ENCODE measurements at regions not wholly inside any gene's neighbourhood (a gene's known extent, or its start where the extent isn't known, plus 50 kb on each side); places are given as distances from the start of the nearest gene placed in this dataset.

GRCh38 chr19:29098863-29099481 lies 114.0 kb downstream of the UQCRFS1 start:
- Histone ChIP-seq H3K36me3 (no peaks in the 10 kb centered on the region), H3K4me1 (no peaks in the 10 kb centered on the region), H3K4me2 (no peak overlapping the region), H3K9me3 (no peaks in the 10 kb centered on the region), H3K9ac (no peak overlapping the region), H3K4me3 (no peak overlapping the region), H3K27ac (no peak overlapping the region), H3K27me3 (no peaks in the 10 kb centered on the region), H4K20me1 (no peaks in the 10 kb centered on the region)
- no peak for TF ChIP-seq Cebpa-rat (IDR thresholded peaks at IDR 0.05)

GRCh38 chr19:29098091-29098490 lies 114.9 kb downstream of the UQCRFS1 start:
- Histone ChIP-seq H3K36me3 (no peaks in the 10 kb centered on the region), H3K4me1 (no peaks in the 10 kb centered on the region), H3K27me3 (no peaks in the 10 kb centered on the region), H3K9me3 (no peaks in the 10 kb centered on the region), H3K27ac (no peak overlapping the region), H4K20me1 (no peaks in the 10 kb centered on the region), H3K4me2 (no peak overlapping the region), H3K9ac (no peak overlapping the region), H3K4me3 (no peak overlapping the region)
- TF ChIP-seq Cebpa-rat (IDR thresholded peaks at IDR 0.05) = no peak

DNA sequence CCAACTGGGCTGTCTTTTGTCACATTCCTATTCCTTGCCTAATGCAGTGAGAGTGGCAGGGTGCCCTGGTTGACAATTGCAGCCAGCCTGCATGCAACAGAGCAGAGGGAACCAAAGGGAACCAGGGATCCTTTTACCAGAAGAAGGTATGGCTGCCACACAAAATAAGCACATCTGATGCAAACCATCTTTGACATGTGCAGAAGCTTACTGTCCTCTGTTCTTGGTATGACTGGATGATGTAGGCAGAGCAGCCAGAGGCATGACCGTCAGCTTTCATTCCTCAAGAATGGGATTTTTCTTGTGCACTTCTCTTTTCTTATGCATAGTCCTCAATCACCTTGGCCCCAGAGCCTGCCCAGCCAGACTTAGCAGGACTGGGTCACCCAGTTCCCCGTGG lies 116.1 kb downstream of the UQCRFS1 start:
- no peak overlapping the region for H3K9ac ChIP-seq
- no peak overlapping the region for H3K4me3 ChIP-seq
- no peak overlapping the region for H3K27ac ChIP-seq
- no peaks in the 10 kb centered on the region for H3K4me1 ChIP-seq
- no peak for TF ChIP-seq Cebpa-rat (IDR thresholded peaks at IDR 0.05)
- H3K4me2 ChIP-seq = no peak overlapping the region
- H4K20me1 ChIP-seq = no peaks in the 10 kb centered on the region
- H3K36me3 ChIP-seq = no peaks in the 10 kb centered on the region
- H3K27me3 ChIP-seq = no peaks in the 10 kb centered on the region
- H3K9me3 ChIP-seq = no peaks in the 10 kb centered on the region

DNA sequence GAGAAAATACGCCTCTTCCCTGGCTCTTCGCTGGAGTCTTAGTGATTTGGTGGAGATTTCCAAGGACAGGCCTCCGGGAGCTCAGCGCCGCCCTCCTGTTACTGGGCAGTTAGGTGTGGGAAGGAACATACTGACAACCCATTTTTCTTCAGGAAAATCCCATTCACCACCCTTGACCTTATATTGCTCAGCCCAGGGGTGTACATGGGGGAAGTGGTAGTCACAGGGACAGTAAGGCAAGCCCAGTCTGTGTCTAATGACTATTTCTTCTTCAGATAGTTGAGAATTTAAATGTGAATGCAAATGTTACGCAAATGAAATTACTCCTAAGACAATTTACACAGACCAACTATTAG lies 119.4 kb downstream of the UQCRFS1 start:
- no peak overlapping the region for H3K9ac ChIP-seq

DNA sequence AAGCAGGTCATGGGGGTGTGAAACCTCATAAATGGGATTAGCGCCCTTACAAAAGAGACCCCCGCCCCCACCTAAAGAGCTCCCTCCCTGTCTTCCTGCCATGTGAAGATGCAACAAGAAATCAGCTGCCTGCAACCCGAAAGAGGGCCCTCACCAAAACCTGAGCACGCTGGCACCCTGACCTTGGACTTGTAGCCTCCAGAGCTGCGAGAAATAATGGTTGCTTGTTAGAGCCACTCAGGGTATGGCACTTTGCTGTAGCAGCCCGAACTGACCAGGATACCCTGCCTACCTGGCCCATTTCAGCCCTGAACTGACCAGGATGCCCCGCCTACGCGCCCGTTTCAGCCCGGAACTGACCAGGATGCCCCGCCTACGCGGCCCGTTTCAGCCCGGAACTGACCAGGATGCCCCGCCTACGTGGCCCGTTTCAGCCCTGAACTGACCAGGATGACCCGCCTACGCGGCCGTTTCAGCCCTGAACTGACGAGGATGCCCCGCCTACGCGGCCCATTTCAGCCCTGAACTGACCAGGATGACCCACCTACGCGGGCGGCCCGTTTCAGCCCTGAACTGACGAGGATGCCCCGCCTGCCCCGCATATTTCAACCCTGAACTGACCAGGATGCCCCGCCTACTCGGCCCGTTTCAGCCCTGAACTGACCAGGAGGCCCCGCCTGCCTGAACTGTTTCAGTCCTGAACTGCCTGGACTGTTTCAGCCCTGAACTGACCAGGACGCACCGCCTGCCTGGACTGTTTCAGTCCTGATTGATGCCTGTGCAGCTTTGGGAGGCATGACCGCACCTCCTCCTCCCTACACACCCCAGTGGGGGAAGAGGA lies 120.0 kb downstream of the UQCRFS1 start:
- Histone ChIP-seq H3K4me3 (no peak overlapping the region), H3K36me3 (no peaks in the 10 kb centered on the region), H3K9me3 (no peaks in the 10 kb centered on the region), H4K20me1 (no peaks in the 10 kb centered on the region), H3K4me1 (no peaks in the 10 kb centered on the region), H3K27me3 (no peaks in the 10 kb centered on the region), H3K9ac (no peak overlapping the region), H3K27ac (no peak overlapping the region), H3K4me2 (no peak overlapping the region)
- no peak for TF ChIP-seq Cebpa-rat (IDR thresholded peaks at IDR 0.05)

More for the DNA sequence above, 119.4 kb downstream of the UQCRFS1 start:
- Histone ChIP-seq H3K27ac (no peak overlapping the region), H3K36me3 (no peaks in the 10 kb centered on the region), H3K4me1 (no peaks in the 10 kb centered on the region), H3K9me3 (no peaks in the 10 kb centered on the region), H4K20me1 (no peaks in the 10 kb centered on the region), H3K4me2 (no peak overlapping the region), H3K27me3 (no peaks in the 10 kb centered on the region), H3K4me3 (no peak overlapping the region)
- no peak for TF ChIP-seq Cebpa-rat (IDR thresholded peaks at IDR 0.05)

GRCh38 chr19:29090783-29091526 lies 122.0 kb downstream of the UQCRFS1 start:
- no peak overlapping the region for H3K27ac ChIP-seq
- no peaks in the 10 kb centered on the region for H3K9me3 ChIP-seq
- H3K4me2 ChIP-seq = no peak overlapping the region
- no peak overlapping the region for H3K4me3 ChIP-seq
- H3K9ac ChIP-seq = no peak overlapping the region
- H3K36me3 ChIP-seq = no peaks in the 10 kb centered on the region
- no peak for TF ChIP-seq Cebpa-rat (IDR thresholded peaks at IDR 0.05)
- H4K20me1 ChIP-seq = no peaks in the 10 kb centered on the region
- no peaks in the 10 kb centered on the region for H3K27me3 ChIP-seq
- H3K4me1 ChIP-seq = no peaks in the 10 kb centered on the region

DNA sequence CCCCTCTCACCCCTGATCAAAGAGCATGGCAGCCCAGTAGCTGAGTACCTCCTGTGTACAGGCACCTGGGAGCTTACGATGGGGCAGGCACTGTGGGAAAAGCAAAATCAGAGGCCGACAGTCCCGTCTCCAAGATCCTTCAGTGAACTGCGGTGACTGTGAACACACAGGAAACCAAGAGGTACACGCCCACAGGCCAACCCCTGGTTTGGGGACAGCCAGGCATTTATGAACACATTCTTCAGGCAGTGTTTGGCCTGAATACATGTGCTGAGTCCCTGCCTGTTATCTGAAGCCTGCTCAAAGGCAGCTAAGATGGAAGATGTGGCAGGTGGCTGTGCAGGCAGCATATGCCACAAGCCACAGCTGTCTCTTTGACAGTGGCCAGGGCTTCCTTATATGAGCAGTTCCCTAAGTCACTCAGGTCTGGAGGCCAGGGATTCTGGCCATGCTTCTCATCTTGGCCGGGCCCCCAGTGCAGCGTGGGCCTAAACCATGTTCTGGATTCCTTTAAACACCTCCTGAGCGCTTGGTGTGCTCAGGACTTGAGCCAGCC lies 123.6 kb downstream of the UQCRFS1 start:
- no peaks in the 10 kb centered on the region for H3K4me1 ChIP-seq
- H3K27me3 ChIP-seq = no peaks in the 10 kb centered on the region
- no peaks in the 10 kb centered on the region for H4K20me1 ChIP-seq

DNA sequence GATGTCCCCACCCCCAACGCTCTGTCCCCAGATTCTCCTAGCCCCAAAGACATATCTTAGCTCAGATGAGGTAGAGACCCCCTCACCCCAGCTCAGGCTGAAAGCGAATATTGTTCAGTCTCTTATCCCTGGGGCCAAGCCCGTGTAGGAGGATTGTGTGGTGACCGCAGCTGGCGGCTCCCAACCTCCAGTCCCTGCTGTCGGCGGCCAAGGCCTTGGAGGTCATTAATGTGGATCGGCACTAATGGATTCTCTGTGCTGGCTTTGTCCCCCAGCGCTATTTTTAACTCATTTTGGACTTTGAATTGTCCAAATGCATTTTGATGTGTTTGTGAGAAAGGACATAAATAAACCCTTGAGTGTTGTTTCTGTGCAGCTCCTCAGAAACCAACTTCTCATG lies 124.2 kb downstream of the UQCRFS1 start:
- no peaks in the 10 kb centered on the region for H4K20me1 ChIP-seq
- H3K4me3 ChIP-seq = no peak overlapping the region
- no peak overlapping the region for H3K27ac ChIP-seq
- no peak for TF ChIP-seq Cebpa-rat (IDR thresholded peaks at IDR 0.05)
- no peaks in the 10 kb centered on the region for H3K9me3 ChIP-seq
- no peaks in the 10 kb centered on the region for H3K4me1 ChIP-seq
- no peak overlapping the region for H3K4me2 ChIP-seq
- no peaks in the 10 kb centered on the region for H3K36me3 ChIP-seq
- H3K9ac ChIP-seq = no peak overlapping the region
- H3K27me3 ChIP-seq = no peaks in the 10 kb centered on the region

More for the DNA sequence above, 123.6 kb downstream of the UQCRFS1 start:
- Histone ChIP-seq H3K9ac (no peak overlapping the region), H3K36me3 (no peaks in the 10 kb centered on the region), H3K9me3 (no peaks in the 10 kb centered on the region), H3K4me3 (no peak overlapping the region), H3K27ac (no peak overlapping the region), H3K4me2 (no peak overlapping the region)
- no peak for TF ChIP-seq Cebpa-rat (IDR thresholded peaks at IDR 0.05)

DNA sequence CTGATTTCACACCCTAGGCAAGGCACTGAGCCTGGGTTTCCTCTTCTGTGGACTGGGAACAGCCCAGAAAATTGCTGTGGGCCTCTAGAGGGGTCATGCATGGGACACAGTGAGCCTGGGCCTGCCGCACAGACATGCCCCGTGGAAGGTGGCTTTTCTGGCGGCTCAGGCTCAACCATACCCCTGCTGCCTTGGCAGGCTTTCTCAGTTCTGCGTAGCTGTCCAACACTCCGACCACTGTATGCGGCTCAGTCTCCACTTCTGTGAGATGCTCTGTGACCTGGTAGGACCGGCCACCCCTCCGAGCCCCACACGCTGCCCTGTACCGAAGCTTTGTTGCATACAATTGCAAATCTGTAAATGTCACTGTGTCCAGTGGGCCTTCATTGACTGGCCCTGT lies 126.3 kb downstream of the UQCRFS1 start:
- Histone ChIP-seq H3K4me3 (no peak overlapping the region), H3K4me2 (no peak overlapping the region), H3K4me1 (no peaks in the 10 kb centered on the region), H3K27me3 (no peaks in the 10 kb centered on the region), H3K9me3 (no peaks in the 10 kb centered on the region), H4K20me1 (no peaks in the 10 kb centered on the region), H3K36me3 (no peaks in the 10 kb centered on the region), H3K27ac (no peak overlapping the region), H3K9ac (no peak overlapping the region)
- no peak for TF ChIP-seq Cebpa-rat (IDR thresholded peaks at IDR 0.05)

DNA sequence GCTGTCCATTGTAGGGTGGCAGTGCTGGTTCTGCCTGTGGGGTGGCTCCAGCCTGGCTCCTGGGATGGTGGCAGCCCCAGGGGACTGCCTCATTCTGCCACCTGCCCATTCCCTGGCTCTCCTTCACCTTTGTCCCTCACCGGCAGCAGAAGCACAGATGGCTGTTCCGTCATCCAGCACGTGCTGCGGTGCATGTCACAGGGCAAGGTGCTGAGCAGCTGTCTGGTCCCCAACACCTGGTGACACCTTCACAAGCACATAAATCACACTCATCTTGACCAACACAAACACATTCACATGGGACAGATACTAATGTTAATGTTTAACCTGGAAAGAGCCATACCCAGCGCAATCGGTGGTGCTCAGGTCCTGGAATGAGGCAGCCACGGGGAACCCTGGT lies 126.8 kb downstream of the UQCRFS1 start:
- no peaks in the 10 kb centered on the region for H3K4me1 ChIP-seq
- H3K36me3 ChIP-seq = no peaks in the 10 kb centered on the region
- H3K27ac ChIP-seq = no peak overlapping the region
- H3K4me2 ChIP-seq = no peak overlapping the region
- no peaks in the 10 kb centered on the region for H4K20me1 ChIP-seq
- TF ChIP-seq Cebpa-rat (IDR thresholded peaks at IDR 0.05) = no peak
- no peak overlapping the region for H3K9ac ChIP-seq
- H3K4me3 ChIP-seq = no peak overlapping the region
- no peaks in the 10 kb centered on the region for H3K27me3 ChIP-seq
- H3K9me3 ChIP-seq = no peaks in the 10 kb centered on the region
